Uterus (tissue), 2 donors: ENCODE measurements at regions not wholly inside any gene's neighbourhood (a gene's known extent, or its start where the extent isn't known, plus 50 kb on each side); places are given as distances from the start of the nearest gene placed in this dataset.

Experiments
- CTCF ChIP-seq, 4 experiments: fragments of 200-600 bp in 2 of 4; fragments of 450-650 bp in 2 of 4; sonication (generic) in 2 of 4; IDR thresholded peaks; one replicate each; pipeline ENCODE4 v1.5.1; 2016 to 2019; ENCODE audit warnings: antibody characterized with exemption in 4 of 4, mild to moderate bottlenecking in 2 of 4, moderate library complexity in 1 of 4
- POLR2A ChIP-seq, 2 donors: fragments of 450-650 bp; IDR thresholded peaks; one replicate each; pipeline ENCODE4 v1.6.1; 2016; ENCODE audit warnings: antibody characterized with exemption in 2 of 2, mild to moderate bottlenecking in 1 of 2, moderate library complexity in 1 of 2

- TF ChIP-seq POLR2A (IDR thresholded peaks at IDR 0.05) (no peak), CTCF (IDR thresholded peaks at IDR 0.05) (no peak)
Measured at GRCh38 chr2:215812966-215813365, 200.4 kb downstream of the MREG start.
